ENCODE measurements at regions not wholly inside any gene's neighbourhood (a gene's known extent, or its start where the extent isn't known, plus 50 kb on each side); places are given as distances from the start of the nearest gene placed in this dataset.
A peak's percentile ranks its signal among the peaks of the same experiment; 100 is the strongest.

- no peak for DNase-seq (ENCODE audit: low read depth, low spot score)
These were observed 108.1 kb upstream of the IER5L start for GRCh38 chr9:129285979-129286772.

GRCh38 chr9:129285382-129285781, 107.3 kb upstream of the IER5L start:
- DNase-seq (ENCODE audit: low read depth, low spot score): no peak

- no peak for DNase-seq (ENCODE audit: low read depth, low spot score)
These were observed 106.7 kb upstream of the IER5L start for GRCh38 chr9:129284607-129285291.

GRCh38 chr9:129283705-129284606, 105.9 kb upstream of the IER5L start:
- no peak for DNase-seq (ENCODE audit: low read depth, low spot score)

- no peak for DNase-seq (ENCODE audit: low read depth, low spot score)
These were observed 105.2 kb upstream of the IER5L start for GRCh38 chr9:129283291-129283691.

GRCh38 chr9:129282731-129283211, 104.7 kb upstream of the IER5L start:
- peak; percentile 60 for DNase-seq (ENCODE audit: low read depth, low spot score)

GRCh38 chr9:129282272-129282671, 104.2 kb upstream of the IER5L start:
- DNase-seq (ENCODE audit: low read depth, low spot score): no peak

GRCh38 chr9:129281506-129282145, 103.6 kb upstream of the IER5L start:
- DNase-seq (ENCODE audit: low read depth, low spot score): no peak

- DNase-seq (ENCODE audit: low read depth, low spot score): no peak
These were observed 102.7 kb upstream of the IER5L start for GRCh38 chr9:129280623-129281271.

GRCh38 chr9:129280236-129280622, 102.2 kb upstream of the IER5L start:
- no peak for DNase-seq (ENCODE audit: low read depth, low spot score)

- DNase-seq (ENCODE audit: low read depth, low spot score): peak; percentile 80
These were observed 100.6 kb upstream of the IER5L start for GRCh38 chr9:129278391-129279237.

- peak; percentile 76 for DNase-seq (ENCODE audit: low read depth, low spot score)
These were observed 98.6 kb upstream of the IER5L start for GRCh38 chr9:129276486-129277230.

- peak; percentile 91 for DNase-seq (ENCODE audit: low read depth, low spot score)
These were observed 97.7 kb upstream of the IER5L start for GRCh38 chr9:129275626-129276247.

GRCh38 chr9:129273941-129274684, 96.1 kb upstream of the IER5L start:
- no peak for DNase-seq (ENCODE audit: low read depth, low spot score)

GRCh38 chr9:129273136-129273895, 95.3 kb upstream of the IER5L start:
- no peak for DNase-seq (ENCODE audit: low read depth, low spot score)

GRCh38 chr9:129272348-129273025, 94.4 kb upstream of the IER5L start:
- DNase-seq (ENCODE audit: low read depth, low spot score): no peak
